Peyer's patch (tissue), 4 donors: ENCODE measurements at regions not wholly inside any gene's neighbourhood (a gene's known extent, or its start where the extent isn't known, plus 50 kb on each side); places are given as distances from the start of the nearest gene placed in this dataset.

Source experiments
- CTCF ChIP-seq, 6 experiments: fragments of 450-650 bp in 4 of 6; fragments of 200-600 bp in 2 of 6; sonication (generic) in 1 of 6; IDR thresholded peaks; one replicate each; pipeline ENCODE4 v1.5.1; 2017 to 2019; ENCODE audit warnings: antibody characterized with exemption in 6 of 6, mild to moderate bottlenecking in 3 of 6, moderate library complexity in 1 of 6
- POLR2A ChIP-seq, 2 donors: fragments of 450-650 bp; IDR thresholded peaks; one replicate each; pipeline ENCODE4 v1.5.1; 2017; ENCODE audit warnings: antibody characterized with exemption in 2 of 2, mild to moderate bottlenecking in 2 of 2, moderate library complexity in 2 of 2

- TF ChIP-seq CTCF (IDR thresholded peaks at IDR 0.05) (no peak), POLR2A (IDR thresholded peaks at IDR 0.05) (no peak)
Observed at GRCh38 chr10:111273235-111273634, 196.4 kb downstream of the ADRA2A start.
